IPS-18a (cell line): ENCODE measurements at regions not wholly inside any gene's neighbourhood (a gene's known extent, or its start where the extent isn't known, plus 50 kb on each side); places are given as distances from the start of the nearest gene placed in this dataset.

Source experiments
- H3K27ac ChIP-seq: one replicate; pipeline ENCODE4 v1.5.1; 2013; ENCODE audit warnings: low read length
- H3K27me3 ChIP-seq: one replicate; pipeline ENCODE4 v1.6.1; 2013; ENCODE audit warnings: mild to moderate bottlenecking, low read length; ENCODE audit not compliant: control insufficient read depth, insufficient read depth
- H3K36me3 ChIP-seq: one replicate; pipeline ENCODE4 v1.6.1; 2013; ENCODE audit warnings: low read depth, low read length; ENCODE audit not compliant: control insufficient read depth
- H3K4me1 ChIP-seq: one replicate; pipeline ENCODE4 v1.6.1; 2013; ENCODE audit warnings: low read depth, low read length; ENCODE audit not compliant: control insufficient read depth
- H3K4me3 ChIP-seq: one replicate; pipeline ENCODE4 v1.5.1; 2013; ENCODE audit warnings: low read length
- H3K9ac ChIP-seq: one replicate; pipeline ENCODE4 v1.6.1; 2013; ENCODE audit warnings: mild to moderate bottlenecking, low read length, moderate library complexity
- H3K9me3 ChIP-seq: one replicate; pipeline ENCODE4 v1.6.1; 2013; ENCODE audit warnings: low read depth, low read length; ENCODE audit not compliant: control insufficient read depth

GRCh38 chr7:81648716-81649115, 121.1 kb downstream of the HGF start:
- H3K27ac ChIP-seq, result no peak overlapping the region
- no peaks in the 10 kb centered on the region for H3K4me1 ChIP-seq
- H3K9ac ChIP-seq, result no peak overlapping the region
- no peaks in the 10 kb centered on the region for H3K36me3 ChIP-seq
- no peak overlapping the region for H3K4me3 ChIP-seq
- peaks cover 9% of the 10 kb centered on the region for H3K9me3 ChIP-seq
- H3K27me3 ChIP-seq, result no peaks in the 10 kb centered on the region

DNA sequence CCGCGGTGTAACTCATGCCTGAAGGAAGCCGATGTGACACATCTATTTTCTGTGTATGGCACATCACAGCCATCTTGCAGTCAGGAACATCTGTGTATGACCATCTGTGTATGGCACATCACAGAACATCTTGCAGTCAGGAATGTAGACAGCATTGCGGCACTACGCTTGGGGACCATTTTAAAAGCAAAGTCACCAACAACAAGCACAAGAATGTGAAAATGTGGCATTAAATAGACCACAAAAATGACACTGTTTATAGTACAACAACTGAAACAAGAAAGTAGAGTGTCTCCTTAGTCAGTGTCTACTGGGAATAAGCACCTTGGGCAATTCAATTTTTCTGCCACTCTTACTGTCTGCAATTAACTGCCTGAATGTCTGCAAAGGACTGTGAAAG, 124.4 kb downstream of the HGF start:
- H3K4me1 ChIP-seq, result no peaks in the 10 kb centered on the region
- H3K9me3 ChIP-seq, result no peaks in the 10 kb centered on the region
- no peak overlapping the region for H3K27ac ChIP-seq
- no peak overlapping the region for H3K9ac ChIP-seq
- H3K36me3 ChIP-seq, result no peaks in the 10 kb centered on the region
- no peaks in the 10 kb centered on the region for H3K27me3 ChIP-seq
- H3K4me3 ChIP-seq, result no peak overlapping the region

GRCh38 chr7:81641873-81642272, 128.0 kb downstream of the HGF start:
- Histone ChIP-seq H3K27ac (no peak overlapping the region), H3K4me1 (no peaks in the 10 kb centered on the region), H3K4me3 (no peak overlapping the region), H3K9me3 (no peaks in the 10 kb centered on the region), H3K9ac (no peak overlapping the region), H3K27me3 (no peaks in the 10 kb centered on the region), H3K36me3 (no peaks in the 10 kb centered on the region)

- Histone ChIP-seq H3K9ac (no peak overlapping the region), H3K9me3 (no peaks in the 10 kb centered on the region), H3K4me1 (no peaks in the 10 kb centered on the region), H3K27me3 (no peaks in the 10 kb centered on the region), H3K4me3 (no peak overlapping the region), H3K27ac (no peak overlapping the region), H3K36me3 (no peaks in the 10 kb centered on the region)
Observed at GRCh38 chr7:81638198-81638597, 131.6 kb downstream of the HGF start.

DNA sequence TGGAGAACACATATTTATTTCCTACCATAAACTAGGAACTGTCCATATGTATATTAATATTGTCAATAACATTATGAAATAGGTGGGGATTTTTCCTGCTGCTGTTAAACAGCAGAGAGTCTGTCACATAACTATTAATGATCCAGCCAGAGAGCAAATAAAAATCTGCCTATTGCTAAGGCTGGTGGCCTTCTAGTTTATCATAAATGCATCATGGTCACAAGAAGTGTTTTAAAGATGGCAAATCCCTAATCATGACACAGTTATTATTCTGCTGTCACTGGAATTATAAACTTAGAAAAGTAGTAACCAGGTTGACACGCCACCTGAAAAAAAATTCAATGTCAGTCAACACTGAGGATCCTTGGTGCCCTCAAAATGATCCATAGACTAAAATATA, 132.3 kb downstream of the HGF start:
- H3K4me1 ChIP-seq, result no peaks in the 10 kb centered on the region
- H3K4me3 ChIP-seq, result no peak overlapping the region
- H3K27me3 ChIP-seq, result no peaks in the 10 kb centered on the region
- no peaks in the 10 kb centered on the region for H3K9me3 ChIP-seq
- H3K9ac ChIP-seq, result no peak overlapping the region
- H3K27ac ChIP-seq, result no peak overlapping the region
- no peaks in the 10 kb centered on the region for H3K36me3 ChIP-seq

DNA sequence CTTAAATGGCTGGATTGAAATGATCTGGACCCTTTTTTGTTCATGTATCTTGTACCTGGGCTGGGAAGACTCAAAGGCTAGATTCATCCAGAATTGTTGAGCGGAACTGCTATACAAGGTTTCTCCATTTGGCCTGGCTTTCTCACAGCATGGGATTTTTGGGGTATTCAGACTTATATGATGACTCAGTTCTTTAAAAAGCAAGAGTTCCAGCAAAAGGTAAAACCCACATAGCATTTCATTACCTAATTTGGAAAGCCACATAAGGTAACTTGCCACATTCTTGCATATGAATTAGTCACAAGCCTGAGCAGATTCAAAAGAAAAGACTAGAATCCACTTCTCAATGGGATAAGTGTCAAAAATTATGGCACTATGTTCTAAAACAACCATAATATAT, 137.4 kb downstream of the HGF start:
- Histone ChIP-seq H3K9ac (no peak overlapping the region), H3K9me3 (no peaks in the 10 kb centered on the region), H3K27ac (no peak overlapping the region), H3K27me3 (no peaks in the 10 kb centered on the region), H3K4me3 (no peak overlapping the region), H3K4me1 (no peaks in the 10 kb centered on the region), H3K36me3 (no peaks in the 10 kb centered on the region)

DNA sequence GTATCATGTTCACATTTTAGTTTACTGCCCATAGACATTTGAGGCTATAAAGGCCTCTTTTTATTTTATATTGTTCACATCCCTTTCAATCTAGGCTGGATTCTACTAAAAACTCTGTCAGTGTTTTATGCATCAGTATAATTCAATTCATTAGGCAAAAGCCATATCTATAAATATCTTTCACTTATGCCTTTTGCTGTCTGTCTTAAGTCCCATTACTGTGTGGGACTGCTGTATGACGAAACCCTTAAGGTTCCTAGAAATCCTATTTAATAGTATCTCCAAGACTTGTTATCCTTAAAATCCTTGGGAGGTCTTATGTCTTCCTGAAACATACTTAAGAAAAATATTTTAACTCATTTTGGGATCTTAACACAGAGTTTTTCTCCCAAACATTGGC, 139.2 kb downstream of the HGF start:
- H3K4me1 ChIP-seq, result no peaks in the 10 kb centered on the region
- no peak overlapping the region for H3K9ac ChIP-seq
- H3K27ac ChIP-seq, result no peak overlapping the region
- no peaks in the 10 kb centered on the region for H3K27me3 ChIP-seq
- H3K9me3 ChIP-seq, result no peaks in the 10 kb centered on the region
- H3K4me3 ChIP-seq, result no peak overlapping the region
- no peaks in the 10 kb centered on the region for H3K36me3 ChIP-seq

DNA sequence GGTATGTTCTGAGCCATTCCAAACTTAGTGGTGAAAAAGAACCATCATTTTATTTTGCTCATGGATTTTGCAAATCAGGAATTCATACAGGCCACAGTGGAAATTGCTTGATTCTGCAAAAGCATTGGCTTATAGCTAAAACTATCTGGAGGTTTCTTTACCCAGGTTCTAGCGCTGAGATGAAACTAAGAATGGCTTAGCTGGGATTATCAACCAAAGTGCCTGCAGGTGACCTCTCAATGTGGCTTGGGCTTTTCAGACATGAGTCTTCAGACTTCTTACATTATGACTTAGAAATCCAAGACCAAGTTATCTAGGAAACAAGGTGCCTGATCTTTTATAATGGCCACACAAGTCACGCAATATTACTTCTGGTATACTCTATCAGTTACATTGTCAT, 140.1 kb downstream of the HGF start:
- Histone ChIP-seq H3K4me3 (no peak overlapping the region), H3K27ac (no peak overlapping the region), H3K9me3 (no peaks in the 10 kb centered on the region), H3K4me1 (no peaks in the 10 kb centered on the region), H3K27me3 (no peaks in the 10 kb centered on the region), H3K9ac (no peak overlapping the region), H3K36me3 (no peaks in the 10 kb centered on the region)

DNA sequence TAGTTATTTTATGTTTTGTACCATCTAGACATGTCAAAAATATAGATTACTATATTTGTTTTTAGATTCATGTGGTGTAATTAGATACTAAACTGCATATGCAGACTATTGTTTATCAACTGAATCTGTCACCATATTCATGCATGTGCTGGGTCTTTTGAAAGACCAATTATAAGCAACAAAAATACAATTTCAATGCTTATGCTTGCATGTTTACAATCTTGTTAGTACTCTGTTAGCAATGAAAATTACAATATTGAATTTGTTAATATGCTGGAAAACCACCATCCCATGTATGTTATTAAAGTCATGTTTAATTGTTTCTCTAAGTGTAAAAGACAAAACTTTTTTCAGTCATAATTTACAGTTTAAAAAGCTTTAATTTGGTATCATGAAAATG, 140.9 kb downstream of the HGF start:
- Histone ChIP-seq H3K4me3 (no peak overlapping the region), H3K9me3 (no peaks in the 10 kb centered on the region), H3K36me3 (no peaks in the 10 kb centered on the region), H3K9ac (no peak overlapping the region), H3K27me3 (no peaks in the 10 kb centered on the region), H3K27ac (no peak overlapping the region), H3K4me1 (no peaks in the 10 kb centered on the region)

DNA sequence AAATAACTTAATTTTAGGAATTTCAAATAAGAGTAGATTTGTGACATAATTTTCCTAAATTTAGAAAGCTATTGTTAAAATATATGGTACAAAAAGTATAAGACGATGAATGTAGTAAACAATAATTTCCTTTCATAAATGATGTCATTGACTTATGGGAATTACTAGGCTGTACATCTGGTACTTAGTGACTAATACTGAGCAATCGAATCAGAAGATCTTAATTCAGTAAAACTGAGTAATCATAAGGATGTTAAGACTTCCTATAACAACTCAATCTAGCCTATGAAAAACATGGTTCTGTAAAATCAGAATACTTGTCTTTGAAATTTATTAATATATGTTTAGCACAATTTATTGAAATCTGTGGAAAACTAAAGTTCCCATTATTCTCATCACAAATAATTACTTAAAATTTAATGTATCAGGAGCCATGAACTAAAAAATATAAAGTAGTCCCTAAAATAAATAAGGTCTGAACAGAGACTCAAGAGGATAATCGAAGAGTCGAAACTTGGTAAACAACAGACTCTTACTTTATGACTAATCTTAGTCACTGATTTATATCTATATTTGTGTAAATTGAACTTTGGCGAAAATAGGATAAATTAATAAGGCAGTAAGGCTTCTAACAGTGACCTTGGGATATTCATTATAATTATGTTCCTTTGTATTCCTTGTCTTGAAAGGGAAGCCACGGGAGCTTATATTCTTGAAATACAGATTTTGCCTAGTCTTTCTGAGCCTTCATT, 142.1 kb downstream of the HGF start:
- Histone ChIP-seq H3K4me3 (no peak overlapping the region), H3K27ac (no peak overlapping the region), H3K27me3 (no peaks in the 10 kb centered on the region), H3K9me3 (no peaks in the 10 kb centered on the region), H3K9ac (no peak overlapping the region), H3K36me3 (no peaks in the 10 kb centered on the region), H3K4me1 (no peaks in the 10 kb centered on the region)

DNA sequence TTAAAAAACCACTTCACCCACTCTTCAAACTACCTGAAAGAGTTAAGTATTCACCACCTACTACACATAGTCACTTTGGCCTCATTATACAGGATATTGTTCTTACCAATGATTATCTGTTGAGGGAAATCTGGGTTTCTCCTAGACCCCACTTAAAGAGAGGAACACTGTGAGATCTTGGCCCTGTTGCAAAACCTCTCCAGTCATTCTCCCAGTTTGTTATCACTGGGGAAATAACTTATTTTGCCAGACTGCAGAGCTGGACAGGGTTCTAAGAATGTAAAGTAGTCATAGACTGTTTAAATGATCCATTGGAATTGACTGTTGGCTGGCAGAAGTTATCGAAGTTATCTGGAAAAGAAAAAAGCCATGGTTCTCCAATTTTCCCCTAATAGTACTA, 143.8 kb downstream of the HGF start:
- H3K9me3 ChIP-seq, result no peaks in the 10 kb centered on the region
- H3K36me3 ChIP-seq, result no peaks in the 10 kb centered on the region
- no peaks in the 10 kb centered on the region for H3K4me1 ChIP-seq
- no peak overlapping the region for H3K27ac ChIP-seq
- H3K9ac ChIP-seq, result no peak overlapping the region
- no peaks in the 10 kb centered on the region for H3K27me3 ChIP-seq
- H3K4me3 ChIP-seq, result no peak overlapping the region
